OCI-LY3 (cell line): ENCODE measurements at regions not wholly inside any gene's neighbourhood (a gene's known extent, or its start where the extent isn't known, plus 50 kb on each side); places are given as distances from the start of the nearest gene placed in this dataset.

Experiments
- H2AFZ ChIP-seq: fragments of 200-600, 300-600 bp; shearing (Covaris generic); 2 replicates; pipeline ENCODE4 v1.6.0; 2014; ENCODE audit warnings: antibody characterized with exemption, low read depth, low read length
- H3K27ac ChIP-seq: fragments of 200-600, 300-600 bp; sonication (generic); 2 replicates; pipeline ENCODE4 v1.5.1; 2014; ENCODE audit warnings: mild to moderate bottlenecking, low read length, moderate library complexity, mixed read lengths
- H3K27me3 ChIP-seq: fragments of 200-600, 300-600 bp; sonication (generic); 2 replicates; pipeline ENCODE4 v1.6.1; 2014; ENCODE audit warnings: low read depth, low read length, mixed read lengths
- H3K36me3 ChIP-seq: fragments of 200-600, 300-600 bp; sonication (generic); replicated peaks from 2 replicates; pipeline ENCODE3; 2014; ENCODE audit warnings: low read depth, low read length, mixed read lengths
- H3K4me1 ChIP-seq: fragments of 300-600, 200-600 bp; sonication (generic); 2 replicates; pipeline ENCODE4 v1.6.1; 2014; ENCODE audit warnings: low read length, mixed read lengths
- H3K4me2 ChIP-seq: fragments of 200-600, 300-600 bp; sonication (generic); 2 replicates; pipeline ENCODE4 v1.6.1; 2014; ENCODE audit warnings: low read length, mixed read lengths
- H3K4me3 ChIP-seq: fragments of 300-600, 200-600 bp; sonication (generic); 2 replicates; pipeline ENCODE4 v1.5.1; 2014; ENCODE audit warnings: antibody characterized with exemption, mild to moderate bottlenecking, low read length, moderate library complexity
- H3K79me2 ChIP-seq: fragments of 300-600, 200-600 bp; shearing (Covaris generic); 2 replicates; pipeline ENCODE4 v1.6.1; 2014; ENCODE audit warnings: mild to moderate bottlenecking, low read length, mixed read lengths
- H3K9ac ChIP-seq: fragments of 300-600, 200-600 bp; shearing (Covaris generic); 2 replicates; pipeline ENCODE4 v1.6.0; 2014; ENCODE audit warnings: mild to moderate bottlenecking, low read length, moderate library complexity
- H3K9me3 ChIP-seq: fragments of 200-600, 300-600 bp; shearing (Covaris generic); 2 replicates; pipeline ENCODE4 v1.6.1; 2014; ENCODE audit warnings: low read length, mixed read lengths; ENCODE audit not compliant: insufficient read depth
- H4K20me1 ChIP-seq: fragments of 200-600, 300-600 bp; sonication (generic); 2 replicates; pipeline ENCODE4 v1.6.1; 2016; ENCODE audit warnings: low read length, mixed read lengths; ENCODE audit not compliant: insufficient read depth
- EZH2phosphoT487 ChIP-seq: fragments of 200-600 bp; shearing (Covaris generic); IDR thresholded peaks from 2 replicates; pipeline ENCODE4 v1.6.1; 2018; ENCODE audit warnings: antibody characterized with exemption, mixed run types, low read depth
- TF ChIP-seq, protein P1 (sequence below): fragments of 200-600, 300-600 bp; sonication (generic); IDR thresholded peaks from 2 replicates; pipeline ENCODE4 v1.5.1; 2014; ENCODE audit warnings: antibody characterized with exemption, low read length, low read depth

GRCh38 chr3:25171118-25171807 lies 256.8 kb upstream of the RARB start:
- Histone ChIP-seq H3K27me3 (no peaks in the 10 kb centered on the region), H3K4me1 (no peaks in the 10 kb centered on the region), H3K4me2 (no peak overlapping the region), H3K27ac (no peak overlapping the region), H3K36me3 (no peaks in the 10 kb centered on the region), H3K79me2 (no peaks in the 10 kb centered on the region), H2AFZ (no peak overlapping the region), H3K4me3 (no peak overlapping the region), H4K20me1 (no peaks in the 10 kb centered on the region), H3K9me3 (no peaks in the 10 kb centered on the region), H3K9ac (no peak overlapping the region)
- TF ChIP-seq EZH2phosphoT487, result no peak
- TF ChIP-seq, protein P1, sequence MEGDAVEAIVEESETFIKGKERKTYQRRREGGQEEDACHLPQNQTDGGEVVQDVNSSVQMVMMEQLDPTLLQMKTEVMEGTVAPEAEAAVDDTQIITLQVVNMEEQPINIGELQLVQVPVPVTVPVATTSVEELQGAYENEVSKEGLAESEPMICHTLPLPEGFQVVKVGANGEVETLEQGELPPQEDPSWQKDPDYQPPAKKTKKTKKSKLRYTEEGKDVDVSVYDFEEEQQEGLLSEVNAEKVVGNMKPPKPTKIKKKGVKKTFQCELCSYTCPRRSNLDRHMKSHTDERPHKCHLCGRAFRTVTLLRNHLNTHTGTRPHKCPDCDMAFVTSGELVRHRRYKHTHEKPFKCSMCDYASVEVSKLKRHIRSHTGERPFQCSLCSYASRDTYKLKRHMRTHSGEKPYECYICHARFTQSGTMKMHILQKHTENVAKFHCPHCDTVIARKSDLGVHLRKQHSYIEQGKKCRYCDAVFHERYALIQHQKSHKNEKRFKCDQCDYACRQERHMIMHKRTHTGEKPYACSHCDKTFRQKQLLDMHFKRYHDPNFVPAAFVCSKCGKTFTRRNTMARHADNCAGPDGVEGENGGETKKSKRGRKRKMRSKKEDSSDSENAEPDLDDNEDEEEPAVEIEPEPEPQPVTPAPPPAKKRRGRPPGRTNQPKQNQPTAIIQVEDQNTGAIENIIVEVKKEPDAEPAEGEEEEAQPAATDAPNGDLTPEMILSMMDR, result no peak

DNA sequence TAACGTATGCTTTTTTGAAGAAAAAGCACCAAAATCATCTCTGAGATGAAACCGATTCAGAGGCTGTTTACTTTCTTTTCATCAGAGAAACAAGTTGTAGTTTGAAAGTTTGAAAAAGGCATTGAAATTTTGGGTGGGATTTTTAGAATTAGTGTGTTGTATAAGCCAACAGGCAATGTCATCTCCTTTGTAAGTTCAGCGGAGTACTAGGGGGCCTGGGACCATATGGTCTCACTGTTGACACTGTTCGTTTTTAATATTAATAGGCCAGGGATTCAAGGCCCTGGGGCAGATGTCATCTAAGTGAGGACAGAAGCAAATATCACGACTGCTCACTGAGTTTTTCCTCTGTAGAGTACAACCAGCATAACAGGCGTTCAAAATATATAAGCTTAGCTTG lies 256.2 kb upstream of the RARB start:
- no peak overlapping the region for H3K4me3 ChIP-seq
- no peaks in the 10 kb centered on the region for H3K9me3 ChIP-seq
- H4K20me1 ChIP-seq, result no peaks in the 10 kb centered on the region
- no peak overlapping the region for H2AFZ ChIP-seq
- H3K36me3 ChIP-seq, result no peaks in the 10 kb centered on the region
- H3K9ac ChIP-seq, result no peak overlapping the region
- no peak overlapping the region for H3K4me2 ChIP-seq
- TF ChIP-seq, protein P1, result no peak
- no peak for TF ChIP-seq EZH2phosphoT487
- no peaks in the 10 kb centered on the region for H3K4me1 ChIP-seq
- H3K27me3 ChIP-seq, result no peaks in the 10 kb centered on the region
- H3K27ac ChIP-seq, result no peak overlapping the region
- no peaks in the 10 kb centered on the region for H3K79me2 ChIP-seq

DNA sequence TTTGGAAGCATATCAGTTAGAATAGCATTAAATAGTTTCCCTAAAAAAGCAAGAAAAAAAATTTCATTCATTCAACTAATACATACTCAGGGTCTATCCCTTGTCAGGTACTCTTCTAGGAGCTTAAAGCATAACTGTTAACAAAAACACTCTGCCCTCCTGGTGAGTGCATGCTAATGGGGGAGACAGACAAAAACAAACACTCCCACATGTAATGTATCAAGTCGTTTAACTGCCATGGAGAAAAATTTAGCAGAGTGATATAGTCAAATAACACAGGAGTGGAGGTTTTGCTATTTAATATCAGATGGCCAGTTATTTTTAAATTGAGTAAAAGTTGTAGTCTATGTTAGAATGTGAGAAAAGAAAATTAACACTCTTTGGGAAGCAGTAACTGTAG lies 254.5 kb upstream of the RARB start:
- Histone ChIP-seq H3K4me3 (no peak overlapping the region), H3K36me3 (no peaks in the 10 kb centered on the region), H3K79me2 (no peaks in the 10 kb centered on the region), H4K20me1 (no peaks in the 10 kb centered on the region), H3K27ac (no peak overlapping the region), H3K4me1 (no peaks in the 10 kb centered on the region), H2AFZ (no peak overlapping the region), H3K9ac (no peak overlapping the region), H3K4me2 (no peak overlapping the region), H3K9me3 (no peaks in the 10 kb centered on the region), H3K27me3 (no peaks in the 10 kb centered on the region)
- TF ChIP-seq EZH2phosphoT487, result no peak
- TF ChIP-seq, protein P1, result no peak

GRCh38 chr3:25174251-25174650 lies 253.8 kb upstream of the RARB start:
- H3K79me2 ChIP-seq, result no peaks in the 10 kb centered on the region
- no peaks in the 10 kb centered on the region for H3K36me3 ChIP-seq
- no peaks in the 10 kb centered on the region for H3K9me3 ChIP-seq
- no peak for TF ChIP-seq EZH2phosphoT487
- TF ChIP-seq, protein P1, result no peak
- H3K4me1 ChIP-seq, result no peaks in the 10 kb centered on the region
- H3K9ac ChIP-seq, result no peak overlapping the region
- H3K4me2 ChIP-seq, result no peak overlapping the region
- H3K27me3 ChIP-seq, result no peaks in the 10 kb centered on the region
- no peak overlapping the region for H3K4me3 ChIP-seq
- no peak overlapping the region for H2AFZ ChIP-seq
- H3K27ac ChIP-seq, result no peak overlapping the region
- no peaks in the 10 kb centered on the region for H4K20me1 ChIP-seq
